ENCODE measurements at regions not wholly inside any gene's neighbourhood (a gene's known extent, or its start where the extent isn't known, plus 50 kb on each side); places are given as distances from the start of the nearest gene placed in this dataset.

DNA sequence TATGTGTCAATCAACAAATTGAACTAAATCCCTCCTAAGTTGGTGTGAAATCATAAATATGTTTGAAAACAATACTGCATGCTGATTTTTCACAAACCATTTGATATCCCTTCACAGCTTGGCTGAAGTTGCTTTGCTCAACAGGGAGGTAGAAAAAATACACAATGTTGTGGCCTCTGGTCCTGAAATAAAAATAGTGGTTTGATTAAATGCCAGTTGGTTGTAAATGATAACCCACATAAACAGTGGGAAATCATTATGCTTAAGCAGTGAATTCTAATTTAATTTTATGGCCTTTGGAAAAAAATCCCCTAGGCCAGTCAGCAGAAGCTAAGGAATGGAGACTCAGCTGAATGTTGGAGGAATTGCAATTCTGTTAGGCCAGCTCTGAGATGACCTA is 359.4 kb upstream of the CWC22 start (continued):
- TF ChIP-seq RXRA (IDR thresholded peaks at IDR 0.05; ENCODE audit: borderline replicate concordance, low read depth) (no peak), FOSL2 (IDR thresholded peaks at IDR 0.05; ENCODE audit: borderline replicate concordance, low read depth) (no peak), NRF1 (IDR thresholded peaks at IDR 0.05; ENCODE audit: low read depth, low read length) (no peak), RAD21 (IDR thresholded peaks at IDR 0.05; ENCODE audit: low read length) (no peak), TAF1 (IDR thresholded peaks at IDR 0.05; ENCODE audit: borderline replicate concordance, low read depth, low read length) (no peak)
- TF ChIP-seq, protein P1, sequence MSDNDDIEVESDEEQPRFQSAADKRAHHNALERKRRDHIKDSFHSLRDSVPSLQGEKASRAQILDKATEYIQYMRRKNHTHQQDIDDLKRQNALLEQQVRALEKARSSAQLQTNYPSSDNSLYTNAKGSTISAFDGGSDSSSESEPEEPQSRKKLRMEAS (IDR thresholded peaks at IDR 0.05; ENCODE audit: low read depth) = no peak

DNA sequence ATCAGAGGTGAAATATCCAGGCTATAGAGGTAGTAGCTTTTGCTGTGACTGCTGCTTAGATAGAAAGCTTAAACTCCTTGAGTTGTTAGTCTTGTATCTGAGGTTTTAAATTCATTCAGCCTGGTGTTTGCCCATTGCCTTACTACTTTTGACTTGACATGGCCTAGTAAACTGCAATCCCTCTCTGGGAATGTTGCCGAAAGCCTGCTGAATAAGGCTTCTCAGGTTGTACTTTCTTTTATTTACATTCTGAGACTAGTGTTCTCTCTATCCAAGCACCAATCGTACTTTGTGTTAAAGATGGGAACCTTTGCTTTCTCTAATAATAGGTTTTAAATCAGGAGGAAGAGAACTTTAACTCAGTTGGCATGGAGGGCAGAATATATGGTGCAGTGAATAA is 357.6 kb upstream of the CWC22 start:
- Histone ChIP-seq H3K27me3 (ENCODE audit: insufficient read depth) (no peaks in the 10 kb centered on the region), H3K4me1 (ENCODE audit: control insufficient read depth in 1 of 2, insufficient read depth in 2 of 2, low read depth in 1 of 2, low read length in 1 of 2) (no peaks in the 10 kb centered on the region; a peak in 1 of 4 replicates), H4K20me1 (ENCODE audit: insufficient read depth) (no peaks in the 10 kb centered on the region), H2AFZ (ENCODE audit: low read depth) (no peak overlapping the region), H3K36me3 (replicated peaks in 1 of 2; ENCODE audit: control insufficient read depth in 1 of 2, insufficient read depth in 2 of 2, low read length in 1 of 2) (no peaks in the 10 kb centered on the region), H3K4me2 (no peak overlapping the region), H3K9me3 (no peaks in the 10 kb centered on the region), H3K9ac (no peak overlapping the region), H3F3A (replicated peaks; ENCODE audit: insufficient read depth) (no peaks in the 10 kb centered on the region), H3K27ac (ENCODE audit: low read depth in 2 of 2, low read length in 1 of 2) (no peak overlapping the region), H3K79me2 (ENCODE audit: insufficient read depth) (no peaks in the 10 kb centered on the region), H3K4me3 (ENCODE audit: low read depth in 2 of 2, low read length in 1 of 2) (no peak overlapping the region), H3K9me2 (no peaks in the 10 kb centered on the region)
- TF ChIP-seq, protein P1 (IDR thresholded peaks at IDR 0.05; ENCODE audit: low read depth) = no peak
- no peak for TF ChIP-seq MEF2A (IDR thresholded peaks at IDR 0.05; ENCODE audit: borderline replicate concordance, low read depth)
- TF ChIP-seq GABPA (IDR thresholded peaks at IDR 0.05; ENCODE audit: low read depth) = no peak
- no peak for TF ChIP-seq RFX5 (IDR thresholded peaks at IDR 0.05; ENCODE audit: low read length)
- no peak for TF ChIP-seq ELF1 (IDR thresholded peaks at IDR 0.05)
- no peak for TF ChIP-seq FOXJ3 (CRISPR knock-in tag; IDR thresholded peaks at IDR 0.05)
- no peak for TF ChIP-seq NRF1 (IDR thresholded peaks at IDR 0.05; ENCODE audit: low read depth, low read length)
- no peak for TF ChIP-seq YY1 (IDR thresholded peaks at IDR 0.05; ENCODE audit: low read depth)
- TF ChIP-seq JUND (IDR thresholded peaks at IDR 0.05) = no peak
- TF ChIP-seq SIN3A (IDR thresholded peaks at IDR 0.05; ENCODE audit: borderline replicate concordance, low read depth, low read length) = no peak
- TF ChIP-seq, protein P2, sequence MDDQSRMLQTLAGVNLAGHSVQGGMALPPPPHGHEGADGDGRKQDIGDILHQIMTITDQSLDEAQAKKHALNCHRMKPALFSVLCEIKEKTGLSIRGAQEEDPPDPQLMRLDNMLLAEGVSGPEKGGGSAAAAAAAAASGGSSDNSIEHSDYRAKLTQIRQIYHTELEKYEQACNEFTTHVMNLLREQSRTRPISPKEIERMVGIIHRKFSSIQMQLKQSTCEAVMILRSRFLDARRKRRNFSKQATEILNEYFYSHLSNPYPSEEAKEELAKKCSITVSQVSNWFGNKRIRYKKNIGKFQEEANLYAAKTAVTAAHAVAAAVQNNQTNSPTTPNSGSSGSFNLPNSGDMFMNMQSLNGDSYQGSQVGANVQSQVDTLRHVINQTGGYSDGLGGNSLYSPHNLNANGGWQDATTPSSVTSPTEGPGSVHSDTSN (IDR thresholded peaks at IDR 0.05) = no peak
- POLR2A ChIA-PET = no interaction called here
- WGBS (ENCODE audit: low lambda C conversion rate) = 64% methylated on average over 2 of the region's 2 CpGs
- CTCF ChIA-PET = no interaction called here
- DNase-seq = no peak

DNA sequence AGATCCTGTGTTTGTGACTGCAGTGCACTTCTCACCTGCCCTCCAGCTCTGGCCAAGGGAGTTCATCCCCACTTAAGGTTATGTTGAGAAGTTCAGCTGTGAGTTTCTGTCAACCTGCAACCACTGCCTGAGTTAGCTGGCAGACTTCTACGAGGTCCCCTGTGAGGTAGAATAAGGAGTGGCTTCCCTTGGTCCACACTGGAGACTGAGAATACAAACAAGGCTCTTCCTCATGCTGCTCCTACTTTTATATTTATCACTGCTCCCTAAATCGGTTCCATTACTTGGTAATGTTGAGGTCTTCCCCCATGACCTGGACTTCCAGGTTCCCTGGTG is 353.2 kb upstream of the CWC22 start:
- H3K4me2 ChIP-seq = no peak overlapping the region
- H3F3A ChIP-seq (replicated peaks; ENCODE audit: insufficient read depth) = no peaks in the 10 kb centered on the region
- H4K20me1 ChIP-seq (ENCODE audit: insufficient read depth) = no peaks in the 10 kb centered on the region
- CTCF ChIA-PET = no interaction called here
- H3K4me1 ChIP-seq (ENCODE audit: control insufficient read depth in 1 of 2, insufficient read depth in 2 of 2, low read depth in 1 of 2, low read length in 1 of 2) = no peaks in the 10 kb centered on the region; a peak in 1 of 4 replicates
- no peak overlapping the region for H3K27ac ChIP-seq (ENCODE audit: low read depth in 2 of 2, low read length in 1 of 2)
- DNase-seq = no peak
- no peak overlapping the region for H3K9ac ChIP-seq
- no peak overlapping the region for H3K4me3 ChIP-seq (ENCODE audit: low read depth in 2 of 2, low read length in 1 of 2)
- no peaks in the 10 kb centered on the region for H3K79me2 ChIP-seq (ENCODE audit: insufficient read depth)
- WGBS (ENCODE audit: low lambda C conversion rate) = 20% methylated on average over 2 of the region's 2 CpGs
- no peak overlapping the region for H2AFZ ChIP-seq (ENCODE audit: low read depth)
- H3K9me2 ChIP-seq = no peaks in the 10 kb centered on the region
- no peaks in the 10 kb centered on the region for H3K27me3 ChIP-seq (ENCODE audit: insufficient read depth)
- POLR2A ChIA-PET = no interaction called here
- TF ChIP-seq RFX5 (IDR thresholded peaks at IDR 0.05; ENCODE audit: low read length) (no peak), JUND (IDR thresholded peaks at IDR 0.05) (no peak), FOSL2 (IDR thresholded peaks at IDR 0.05; ENCODE audit: borderline replicate concordance, low read depth) (no peak), FOXM1 (IDR thresholded peaks at IDR 0.05; ENCODE audit: low read depth) (no peak)
- TF ChIP-seq, protein P3, sequence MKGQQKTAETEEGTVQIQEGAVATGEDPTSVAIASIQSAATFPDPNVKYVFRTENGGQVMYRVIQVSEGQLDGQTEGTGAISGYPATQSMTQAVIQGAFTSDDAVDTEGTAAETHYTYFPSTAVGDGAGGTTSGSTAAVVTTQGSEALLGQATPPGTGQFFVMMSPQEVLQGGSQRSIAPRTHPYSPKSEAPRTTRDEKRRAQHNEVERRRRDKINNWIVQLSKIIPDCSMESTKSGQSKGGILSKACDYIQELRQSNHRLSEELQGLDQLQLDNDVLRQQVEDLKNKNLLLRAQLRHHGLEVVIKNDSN (IDR thresholded peaks at IDR 0.05; ENCODE audit: borderline replicate concordance, low read depth) = no peak
- no peaks in the 10 kb centered on the region for H3K36me3 ChIP-seq (replicated peaks in 1 of 2; ENCODE audit: control insufficient read depth in 1 of 2, insufficient read depth in 2 of 2, low read length in 1 of 2)
- no peaks in the 10 kb centered on the region for H3K9me3 ChIP-seq

Data from SK-N-SH (cell line).